ENCODE measurements at regions not wholly inside any gene's neighbourhood (a gene's known extent, or its start where the extent isn't known, plus 50 kb on each side); places are given as distances from the start of the nearest gene placed in this dataset.

DNA sequence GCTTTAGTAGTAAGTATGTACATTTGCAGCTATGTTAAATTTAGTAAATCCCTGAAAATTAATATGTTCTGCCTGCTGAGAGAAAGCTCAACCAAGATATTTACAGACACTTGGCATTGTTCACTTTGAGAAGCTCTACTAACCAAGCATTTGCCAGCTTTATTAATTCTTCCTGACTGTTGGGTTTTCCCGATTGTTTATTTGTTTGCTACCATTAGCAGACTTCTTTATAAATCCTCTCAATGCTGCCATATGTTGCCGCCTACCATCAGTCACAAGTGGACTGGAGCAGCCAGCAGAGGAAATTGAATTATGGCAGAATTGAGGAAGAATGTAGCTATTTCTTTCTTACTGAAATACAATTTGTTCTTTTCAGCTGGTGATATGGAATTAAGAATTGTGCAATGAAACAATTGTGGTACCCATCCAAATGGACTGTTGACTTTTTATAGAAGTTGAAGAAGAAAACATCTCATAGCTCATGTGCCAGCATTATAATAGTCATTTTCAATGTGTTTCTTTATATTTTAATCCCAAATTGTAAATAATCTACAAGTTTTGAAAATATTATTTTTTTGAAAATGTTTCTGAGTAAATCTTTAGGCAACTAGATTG, 588.7 kb upstream of the CDH6 start:
- TF ChIP-seq, protein P1, sequence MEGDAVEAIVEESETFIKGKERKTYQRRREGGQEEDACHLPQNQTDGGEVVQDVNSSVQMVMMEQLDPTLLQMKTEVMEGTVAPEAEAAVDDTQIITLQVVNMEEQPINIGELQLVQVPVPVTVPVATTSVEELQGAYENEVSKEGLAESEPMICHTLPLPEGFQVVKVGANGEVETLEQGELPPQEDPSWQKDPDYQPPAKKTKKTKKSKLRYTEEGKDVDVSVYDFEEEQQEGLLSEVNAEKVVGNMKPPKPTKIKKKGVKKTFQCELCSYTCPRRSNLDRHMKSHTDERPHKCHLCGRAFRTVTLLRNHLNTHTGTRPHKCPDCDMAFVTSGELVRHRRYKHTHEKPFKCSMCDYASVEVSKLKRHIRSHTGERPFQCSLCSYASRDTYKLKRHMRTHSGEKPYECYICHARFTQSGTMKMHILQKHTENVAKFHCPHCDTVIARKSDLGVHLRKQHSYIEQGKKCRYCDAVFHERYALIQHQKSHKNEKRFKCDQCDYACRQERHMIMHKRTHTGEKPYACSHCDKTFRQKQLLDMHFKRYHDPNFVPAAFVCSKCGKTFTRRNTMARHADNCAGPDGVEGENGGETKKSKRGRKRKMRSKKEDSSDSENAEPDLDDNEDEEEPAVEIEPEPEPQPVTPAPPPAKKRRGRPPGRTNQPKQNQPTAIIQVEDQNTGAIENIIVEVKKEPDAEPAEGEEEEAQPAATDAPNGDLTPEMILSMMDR (conservative IDR thresholded peaks at IDR 0.05; ENCODE audit: low read depth): no peak
- DNase-seq (ENCODE audit: low spot score): no peak
- ChIA-PET CTCF (no interaction called here), POLR2A (ENCODE audit: low non-redundant PET) (no interaction called here)
- H3K27ac ChIP-seq: no peak overlapping the region

- H3K27ac ChIP-seq: no peak overlapping the region
- DNase-seq (ENCODE audit: low spot score): no peak
- CTCF ChIA-PET: no interaction called here
- TF ChIP-seq, protein P1 (conservative IDR thresholded peaks at IDR 0.05; ENCODE audit: low read depth): no peak
- POLR2A ChIA-PET (ENCODE audit: low non-redundant PET): no interaction called here
Measured at GRCh38 chr5:30600892-30601291, 592.6 kb upstream of the CDH6 start.

DNA sequence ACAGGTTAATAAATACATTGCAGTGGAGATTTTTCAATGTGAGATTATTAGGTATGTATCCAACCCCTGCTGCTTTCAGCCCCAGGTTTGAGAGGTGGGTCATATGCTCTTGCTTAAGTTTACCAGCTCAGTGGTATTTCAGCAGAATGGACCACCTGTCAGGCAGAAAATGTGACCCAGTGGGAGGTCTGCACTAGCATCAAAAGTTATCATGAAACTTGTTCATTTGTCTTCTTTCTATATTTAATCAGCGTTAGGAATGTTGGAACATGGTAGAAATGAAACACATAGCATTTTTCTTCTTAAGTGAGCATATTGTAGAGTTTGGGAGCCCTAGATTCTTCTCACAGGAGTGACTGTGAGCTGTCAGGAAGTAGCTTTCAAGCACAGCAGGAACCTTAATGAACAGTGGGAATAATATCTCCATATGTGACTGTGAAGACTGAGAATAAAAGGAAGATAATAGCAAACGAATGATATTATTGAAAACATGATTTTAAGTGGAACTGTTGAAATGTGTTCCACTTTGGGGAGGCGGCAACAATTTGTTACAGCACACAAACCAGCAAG, 596.9 kb upstream of the CDH6 start:
- no peak overlapping the region for H3K27ac ChIP-seq
- DNase-seq (ENCODE audit: low spot score): no peak
- TF ChIP-seq, protein P1 (conservative IDR thresholded peaks at IDR 0.05; ENCODE audit: low read depth): no peak
- POLR2A ChIA-PET (ENCODE audit: low non-redundant PET): no interaction called here
- CTCF ChIA-PET: no interaction called here

GRCh38 chr5:30594331-30594730, 599.2 kb upstream of the CDH6 start:
- POLR2A ChIA-PET (ENCODE audit: low non-redundant PET): no interaction called here
- CTCF ChIA-PET: no interaction called here
- TF ChIP-seq, protein P1 (conservative IDR thresholded peaks at IDR 0.05; ENCODE audit: low read depth): no peak
- DNase-seq (ENCODE audit: low spot score): no peak
- H3K27ac ChIP-seq: no peak overlapping the region

DNA sequence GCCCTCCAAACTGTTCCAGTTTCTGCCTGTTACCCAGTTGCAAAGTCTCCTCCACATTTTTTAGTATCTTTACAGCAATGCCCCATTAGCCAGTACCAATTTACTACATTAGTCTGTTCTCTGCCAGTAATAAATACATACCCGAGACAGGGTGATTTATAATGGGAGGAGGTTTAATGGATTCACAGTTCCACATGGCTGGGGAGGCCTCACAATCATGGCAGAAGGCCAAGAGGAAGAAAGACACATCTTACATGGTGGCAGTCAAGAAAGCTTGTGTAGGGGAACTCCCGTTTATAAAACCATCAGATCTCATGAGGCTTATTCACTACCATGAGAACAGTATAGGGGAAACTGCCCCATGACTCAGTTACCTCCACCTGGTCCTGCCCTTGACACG, 600.7 kb upstream of the CDH6 start:
- no peak overlapping the region for H3K27ac ChIP-seq
- no peak for DNase-seq (ENCODE audit: low spot score)
- TF ChIP-seq, protein P1 (conservative IDR thresholded peaks at IDR 0.05; ENCODE audit: low read depth): no peak
- ChIA-PET CTCF (no interaction called here), POLR2A (ENCODE audit: low non-redundant PET) (no interaction called here)

- no peak overlapping the region for H3K27ac ChIP-seq
- TF ChIP-seq, protein P1 (conservative IDR thresholded peaks at IDR 0.05; ENCODE audit: low read depth): no peak
- DNase-seq (ENCODE audit: low spot score): no peak
- ChIA-PET CTCF (interaction anchor here (0.6 kb wide), 1 partner anchor 1380 kb away, joined by 3 read pairs; no protein-coding TSS in a partner anchor), POLR2A (ENCODE audit: low non-redundant PET) (no interaction called here)
Measured at GRCh38 chr5:30581198-30581935, 612.1 kb upstream of the CDH6 start.
